Right ventricle myocardium inferior (tissue), 1 donor: ENCODE measurements at regions not wholly inside any gene's neighbourhood (a gene's known extent, or its start where the extent isn't known, plus 50 kb on each side); places are given as distances from the start of the nearest gene placed in this dataset.

Source experiments
- ATAC-seq: fragments of 200-7000 bp; cut with Tn5 transposase; one replicate; pipeline ENCODE4 v1.9.1; 2020; ENCODE audit warnings: mild to moderate bottlenecking, moderate library complexity
- DNase-seq: peaks from one replicate; pipeline ENCODE4 v3.0.0; 2021; ENCODE audit errors: missing footprints
- intact Hi-C: fragments of 100-400 bp; cut with DNase I; formaldehyde crosslinking; loops from one replicate; pipeline ENCODE4 v1.11.0; 2022
- donor health status: DM: no; HTN: yes; CAD: no; lungs with severe emphysema.

- DNase-seq, result no peak
- intact Hi-C loops, result no loop called here
Observed at GRCh38 chr4:177671387-177671786, 229.2 kb upstream of the AGA start.

DNA sequence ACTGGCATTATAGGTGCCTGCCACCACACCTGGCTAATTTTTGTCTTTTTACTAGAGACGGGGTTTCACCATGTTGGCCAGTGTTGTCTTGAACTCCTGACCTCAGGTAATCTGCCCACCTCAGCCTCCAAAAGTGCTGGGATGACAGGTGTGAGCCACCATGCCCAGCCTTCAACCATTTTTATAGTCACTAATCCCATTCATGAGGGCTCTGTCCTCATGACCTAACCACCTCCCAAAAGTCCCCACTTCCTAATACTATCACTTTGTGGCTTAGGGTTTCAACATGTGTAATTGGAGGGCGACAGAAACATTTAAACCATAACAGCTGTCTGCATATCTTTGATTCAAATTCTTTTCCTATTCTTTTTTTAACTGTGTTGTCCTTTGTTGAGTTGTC is 229.6 kb upstream of the AGA start:
- intact Hi-C loops, result no loop called here
- ATAC-seq, result no peak

More at GRCh38 chr4:177671387-177671786, 229.2 kb upstream of the AGA start:
- no peak for ATAC-seq

DNA sequence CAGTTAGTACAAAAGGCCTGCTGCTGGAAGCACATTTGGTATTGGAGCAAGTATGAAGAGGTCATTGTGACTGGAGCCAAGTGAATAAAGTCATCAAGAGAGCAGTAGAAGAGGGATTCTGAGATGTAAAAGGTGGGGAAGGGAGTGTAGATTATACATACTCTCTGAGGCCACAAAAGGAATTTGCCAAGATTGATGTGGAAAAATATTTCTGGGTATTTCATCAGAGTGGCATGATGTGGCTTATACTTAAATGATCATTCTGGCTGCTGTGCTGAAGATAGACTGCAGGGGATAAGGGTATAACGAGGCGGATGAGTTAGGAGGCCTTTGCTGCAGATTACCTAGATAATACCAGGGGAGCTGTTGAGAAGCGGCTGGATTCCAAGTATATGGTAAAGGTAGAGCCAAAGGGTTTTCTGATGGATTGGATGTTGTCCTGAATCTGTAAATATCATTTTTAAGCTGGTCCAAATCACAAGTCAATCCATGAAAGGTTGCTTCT is 231.8 kb upstream of the AGA start:
- DNase-seq, result no peak
- no peak for ATAC-seq
- intact Hi-C loops, result no loop called here

More for the DNA sequence above, 229.6 kb upstream of the AGA start:
- DNase-seq, result no peak

DNA sequence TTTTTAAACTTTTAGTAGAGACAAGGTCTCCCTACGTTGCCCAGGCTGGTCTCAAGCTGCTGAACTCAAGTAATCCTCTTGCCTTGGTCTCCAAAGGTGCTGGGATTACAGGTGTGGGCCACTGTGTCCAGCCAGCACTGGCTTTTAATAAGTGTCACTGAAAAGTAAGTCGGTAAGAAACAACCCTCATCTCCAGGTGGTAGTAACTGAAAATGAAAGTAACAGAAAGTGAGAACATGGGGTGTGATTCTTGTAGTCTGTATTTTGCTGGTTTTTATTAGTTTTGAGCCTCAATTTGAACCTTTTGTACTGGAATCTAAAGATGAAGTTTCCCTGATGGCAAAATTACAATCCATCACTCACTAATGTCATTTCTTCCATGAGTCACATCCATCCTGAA is 238.1 kb upstream of the AGA start:
- intact Hi-C loops, result no loop called here
- ATAC-seq, result no peak
- DNase-seq, result no peak

GRCh38 chr4:177681902-177682301 is 239.7 kb upstream of the AGA start:
- intact Hi-C loops, result no loop called here
- ATAC-seq, result no peak

DNA sequence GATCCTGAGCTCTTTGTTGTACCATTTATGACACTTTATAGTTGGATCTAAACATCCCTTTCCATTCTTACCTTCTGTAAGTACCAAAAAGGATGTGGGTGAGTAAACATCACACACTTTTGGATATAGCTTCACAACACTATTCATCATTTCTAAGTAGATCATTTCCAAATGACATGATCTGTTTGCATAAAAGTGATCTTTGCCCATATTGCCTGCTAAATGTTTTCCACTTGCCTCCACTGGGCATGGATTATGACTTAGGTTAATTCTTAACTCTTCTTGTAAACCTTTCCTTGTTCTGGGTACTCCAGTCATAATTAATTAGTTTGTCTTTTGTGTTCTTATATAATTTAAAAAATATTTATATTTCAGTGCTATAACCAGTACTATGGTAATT is 244.9 kb upstream of the AGA start:
- ATAC-seq, result no peak
- no peak for DNase-seq
- intact Hi-C loops, result no loop called here

More at GRCh38 chr4:177681902-177682301, 239.7 kb upstream of the AGA start:
- DNase-seq, result no peak

DNA sequence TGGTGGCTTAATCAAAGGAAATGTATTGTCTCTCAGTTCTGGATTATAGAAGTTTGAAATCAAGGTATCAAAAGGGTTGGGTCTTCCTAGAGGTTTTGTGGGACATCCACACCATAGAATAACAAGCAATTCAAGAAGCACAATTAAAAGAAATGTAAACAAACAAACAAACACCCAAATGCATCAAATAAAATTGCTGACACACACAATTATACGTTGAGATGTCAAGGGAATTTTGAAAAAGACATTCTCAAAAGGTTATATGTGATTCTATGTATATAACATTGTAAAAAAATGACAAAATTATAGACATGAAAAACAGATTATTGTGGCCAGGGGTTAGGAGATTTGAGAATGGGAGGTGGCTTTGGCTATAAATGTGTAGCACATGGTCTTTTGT is 250.7 kb upstream of the AGA start:
- intact Hi-C loops, result no loop called here
- DNase-seq, result no peak
- no peak for ATAC-seq

DNA sequence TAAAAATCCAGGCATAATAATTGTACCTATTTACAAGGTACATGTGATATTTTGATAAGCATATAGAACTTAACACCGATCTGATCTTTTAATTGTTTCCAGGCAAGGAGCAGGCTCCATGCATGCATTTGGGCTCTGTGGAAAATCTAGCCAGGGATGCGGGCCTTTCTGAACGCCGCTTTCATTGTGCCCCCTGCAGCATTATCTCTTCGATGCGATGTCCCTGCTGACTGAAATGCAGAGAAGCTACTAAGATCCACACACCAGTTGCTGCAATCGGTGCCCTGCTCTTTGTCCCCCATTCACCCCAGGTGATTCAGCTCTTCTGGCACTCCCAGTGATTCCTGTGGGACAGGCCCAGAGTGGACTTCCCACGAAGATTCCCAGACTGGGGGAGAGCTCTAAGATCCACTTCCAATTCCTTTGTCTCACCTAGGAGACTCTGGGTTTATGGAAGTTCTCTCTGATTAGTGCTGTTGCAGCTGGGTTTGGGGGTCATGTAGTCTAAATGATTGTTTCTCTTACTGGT is 254.3 kb upstream of the AGA start:
- ATAC-seq (no peak), DNase-seq (no peak)
- intact Hi-C loops, result no loop called here

DNA sequence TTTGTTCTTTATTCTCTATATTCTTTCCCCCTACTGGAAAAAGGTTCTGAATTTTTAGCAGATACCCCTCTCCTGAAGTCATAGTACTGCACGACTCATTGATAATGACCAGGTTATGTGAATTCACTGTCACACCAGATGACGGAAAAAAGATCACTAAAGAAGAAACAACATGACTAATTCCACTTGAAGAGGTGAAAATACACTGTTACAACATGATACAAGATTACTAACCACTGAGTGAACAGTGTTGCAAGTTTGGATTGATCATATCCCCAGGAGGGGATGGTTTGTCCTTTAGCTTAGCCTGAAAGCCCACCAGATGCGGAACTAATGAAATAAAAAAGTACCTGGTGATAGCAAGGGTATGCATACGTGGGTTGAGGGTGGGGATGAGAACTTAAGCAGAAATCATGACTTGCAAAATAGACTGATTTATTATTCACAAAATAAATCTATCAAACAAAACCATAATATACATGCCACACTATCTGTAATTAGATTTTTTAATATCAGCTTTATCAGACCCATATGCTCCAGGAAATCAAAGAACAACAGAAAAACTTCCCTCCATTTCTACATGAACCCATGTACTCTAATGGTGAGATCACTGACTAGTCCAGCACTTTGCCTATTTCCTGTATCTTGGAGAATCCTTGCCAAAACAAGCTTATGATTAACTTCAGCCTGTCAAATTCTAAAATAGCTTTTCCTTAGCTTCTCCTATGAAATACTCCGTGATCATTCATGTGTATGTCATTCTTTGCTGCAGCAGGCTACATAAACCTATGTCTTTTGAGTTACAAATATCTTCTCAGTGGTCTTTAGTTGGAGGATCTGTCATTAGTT is 257.4 kb upstream of the AGA start:
- intact Hi-C loops, result no loop called here
- DNase-seq (no peak), ATAC-seq (no peak)

DNA sequence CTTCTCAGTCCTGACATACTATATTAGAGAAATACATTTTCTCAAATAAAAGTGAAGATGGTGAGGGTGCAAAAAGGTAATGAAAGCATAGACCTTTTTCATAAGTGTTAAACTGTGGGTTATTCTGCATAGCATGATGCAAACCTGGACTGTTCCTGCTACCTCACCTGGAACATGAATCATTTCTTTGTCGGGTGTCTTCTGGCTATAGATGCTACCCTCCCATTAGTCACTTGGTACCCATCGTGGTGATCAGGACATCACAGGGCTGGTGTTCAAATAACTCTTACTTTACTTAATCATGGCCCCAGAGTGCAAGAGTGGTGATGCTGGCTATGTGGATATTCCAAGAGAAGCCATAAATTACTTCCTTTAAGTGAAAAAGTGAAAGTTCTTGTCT is 264.7 kb upstream of the AGA start:
- intact Hi-C loops, result no loop called here
- no peak for DNase-seq
- ATAC-seq, result no peak

- no peak for ATAC-seq
- intact Hi-C loops, result no loop called here
- no peak for DNase-seq
Observed at GRCh38 chr4:177713454-177713853, 271.2 kb upstream of the AGA start.

GRCh38 chr4:177717407-177717806 is 275.2 kb upstream of the AGA start:
- DNase-seq (no peak), ATAC-seq (no peak)
- intact Hi-C loops, result no loop called here

- ATAC-seq, result no peak
- no peak for DNase-seq
- intact Hi-C loops, result no loop called here
Observed at GRCh38 chr4:177718514-177718913, 276.3 kb upstream of the AGA start.

- intact Hi-C loops, result no loop called here
- no peak for DNase-seq
- no peak for ATAC-seq
Observed at GRCh38 chr4:177726111-177726510, 283.9 kb upstream of the AGA start.

DNA sequence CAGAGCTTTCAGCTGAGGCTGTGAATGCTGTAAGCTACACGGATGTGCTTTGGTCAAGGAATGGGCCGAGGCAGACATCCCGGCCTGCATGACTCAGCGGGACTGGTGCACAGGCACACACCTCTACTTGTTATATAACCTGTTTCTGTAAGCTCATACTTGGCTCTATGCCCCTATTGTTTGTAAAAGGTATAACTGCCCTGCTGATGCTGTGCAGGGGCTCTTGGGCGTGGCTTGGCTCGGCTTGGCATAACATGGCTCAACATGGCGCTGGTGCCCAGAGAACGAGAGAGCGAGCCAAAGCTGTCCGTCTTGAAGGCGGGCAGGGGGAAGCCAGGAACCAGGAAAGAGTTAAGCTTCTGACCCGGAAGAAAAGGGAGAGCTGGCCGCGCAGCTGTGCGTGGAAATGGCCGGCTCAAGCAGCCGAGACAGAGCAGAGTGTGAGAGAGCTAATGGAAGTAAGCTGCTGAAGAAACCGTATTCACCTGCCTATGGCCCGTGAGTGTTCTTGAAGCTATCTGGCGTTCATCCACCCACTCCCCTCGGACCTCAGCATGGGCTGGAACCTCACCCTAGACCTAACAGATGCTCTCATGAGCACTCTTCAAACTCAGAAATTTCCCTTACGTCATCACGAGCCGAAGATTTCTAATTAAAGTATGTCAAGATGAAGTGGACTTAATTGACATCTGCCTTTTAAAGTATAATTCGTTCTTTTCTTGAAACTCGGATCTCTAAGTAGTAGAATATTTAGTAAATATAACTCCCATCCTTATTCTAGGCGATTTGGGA is 286.3 kb upstream of the AGA start:
- intact Hi-C loops, result no loop called here

GRCh38 chr4:177729681-177730080 is 287.4 kb upstream of the AGA start:
- intact Hi-C loops, result no loop called here
- ATAC-seq, result no peak
- no peak for DNase-seq

More for the DNA sequence above, 286.3 kb upstream of the AGA start:
- no peak for ATAC-seq
- DNase-seq, result peak; percentile 64

- no peak for ATAC-seq
- intact Hi-C loops, result no loop called here
- no peak for DNase-seq
Observed at GRCh38 chr4:177737387-177737940, 295.2 kb upstream of the AGA start.

GRCh38 chr4:177740563-177740962 is 298.3 kb upstream of the AGA start:
- no peak for DNase-seq
- intact Hi-C loops, result no loop called here
- no peak for ATAC-seq

GRCh38 chr4:177759729-177760128 is 317.5 kb upstream of the AGA start:
- DNase-seq, result no peak
- ATAC-seq, result no peak
- intact Hi-C loops, result no loop called here
